Lower leg skin (tissue), 4 donors: ENCODE measurements at regions not wholly inside any gene's neighbourhood (a gene's known extent, or its start where the extent isn't known, plus 50 kb on each side); places are given as distances from the start of the nearest gene placed in this dataset.
A peak's percentile ranks its signal among the peaks of the same experiment; 100 is the strongest.

Experiments used
- DNase-seq, 2 donors: peaks; one replicate each; pipeline ENCODE4 v3.0.0-alpha.2; 2019; ENCODE audit warnings: low spot score in 2 of 2
- H3K4me3 ChIP-seq: fragments of 200-600 bp; sonication (generic); 2 replicates; pipeline ENCODE4 v1.5.1; 2017; ENCODE audit warnings: mild to moderate bottlenecking, low read depth; ENCODE audit not compliant: poor library complexity, severe bottlenecking
- CTCF ChIP-seq, 3 donors: fragments of 450-650 bp; IDR thresholded peaks; one replicate each; pipeline ENCODE4 v1.5.1; 2016; ENCODE audit warnings: antibody characterized with exemption in 3 of 3, mild to moderate bottlenecking in 3 of 3, moderate library complexity in 2 of 3
- POLR2A ChIP-seq, 2 donors: fragments of 450-650 bp; IDR thresholded peaks; one replicate each; pipeline ENCODE4 v1.6.1; 2016 to 2017; ENCODE audit warnings: antibody characterized with exemption in 2 of 2, mild to moderate bottlenecking in 1 of 2, moderate library complexity in 1 of 2
- WGBS, 2 donors: methylation state at CpG; one replicate each; pipeline ENCODE4 v1.1.5; 2018; 5-methylcytosine and 5-hydroxymethylcytosine counted together
- intact Hi-C: fragments of 100-400 bp; cut with DNase I; formaldehyde crosslinking; loops from one replicate; pipeline ENCODE4 v1.15.0; 2023; ENCODE audit warnings: low total_unique reads

GRCh38 chr14:56414236-56414635, 165.4 kb upstream of the TMEM260 start:
- TF ChIP-seq POLR2A (IDR thresholded peaks at IDR 0.05) = no peak
- no peak for TF ChIP-seq CTCF (IDR thresholded peaks at IDR 0.05)
- H3K4me3 ChIP-seq = no peak overlapping the region
- WGBS, 2 donors = 91 to 97% methylated on average over 3 of the region's 3 CpGs
- no peak for DNase-seq
- intact Hi-C loops = no loop called here

DNA sequence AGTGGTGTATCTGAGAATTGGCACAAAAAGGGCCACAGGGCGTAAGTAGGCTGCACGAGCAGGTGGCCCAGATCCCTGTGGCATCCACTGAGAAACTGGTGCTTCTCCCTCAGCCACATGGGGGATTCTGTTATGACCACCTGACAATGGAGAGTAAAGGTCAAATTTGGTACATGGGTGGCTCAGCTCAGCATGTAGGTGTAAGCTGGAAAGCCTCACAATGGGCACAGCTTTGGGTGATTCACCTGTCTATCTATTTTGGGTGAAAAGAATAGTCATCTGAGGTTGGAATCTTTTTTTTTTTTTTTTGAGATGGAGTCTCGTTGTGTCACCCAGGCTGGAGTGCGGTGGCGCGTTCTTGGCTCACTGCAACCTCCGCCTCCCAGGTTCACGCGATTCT, 163.4 kb upstream of the TMEM260 start:
- intact Hi-C loops = no loop called here
- DNase-seq = no peak
- 95 to 97% methylated on average over 9 of the region's 9 CpGs for WGBS, 2 donors
- TF ChIP-seq CTCF (IDR thresholded peaks at IDR 0.05) = no peak
- no peak for TF ChIP-seq POLR2A (IDR thresholded peaks at IDR 0.05)
- H3K4me3 ChIP-seq = no peak overlapping the region

DNA sequence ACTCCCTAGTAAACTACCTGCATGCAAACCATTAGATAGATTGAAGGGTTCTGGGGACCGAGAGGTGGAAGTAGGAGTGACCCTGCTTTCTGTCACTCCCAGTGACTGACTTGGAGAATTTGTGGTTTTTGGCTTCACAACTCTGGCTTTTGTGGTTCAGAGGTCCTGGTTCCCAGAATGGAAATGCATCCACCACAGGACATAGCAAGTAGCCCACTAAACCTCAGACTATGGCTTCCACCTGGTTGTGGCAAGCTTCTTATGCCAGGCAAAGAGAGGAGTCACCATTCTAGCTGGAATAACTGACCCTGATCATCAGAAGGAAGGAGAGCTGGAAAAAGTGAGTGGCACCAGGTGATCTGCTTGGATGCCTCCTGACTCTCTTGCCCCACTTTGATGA, 162.4 kb upstream of the TMEM260 start:
- TF ChIP-seq POLR2A (IDR thresholded peaks at IDR 0.05) = no peak
- no peak for TF ChIP-seq CTCF (IDR thresholded peaks at IDR 0.05)
- 75 to 92% methylated on average over 1 of the region's 1 CpG for WGBS, 2 donors
- DNase-seq = no peak
- H3K4me3 ChIP-seq = no peak overlapping the region
- intact Hi-C loops = no loop called here

- no peak for DNase-seq
- intact Hi-C loops = no loop called here
- H3K4me3 ChIP-seq = no peak overlapping the region
- TF ChIP-seq POLR2A (IDR thresholded peaks at IDR 0.05) (no peak), CTCF (IDR thresholded peaks at IDR 0.05) (no peak)
- 85 to 86% methylated on average over 1 of the region's 1 CpG for WGBS, 2 donors
These were observed 159.8 kb upstream of the TMEM260 start for GRCh38 chr14:56419750-56420149.

DNA sequence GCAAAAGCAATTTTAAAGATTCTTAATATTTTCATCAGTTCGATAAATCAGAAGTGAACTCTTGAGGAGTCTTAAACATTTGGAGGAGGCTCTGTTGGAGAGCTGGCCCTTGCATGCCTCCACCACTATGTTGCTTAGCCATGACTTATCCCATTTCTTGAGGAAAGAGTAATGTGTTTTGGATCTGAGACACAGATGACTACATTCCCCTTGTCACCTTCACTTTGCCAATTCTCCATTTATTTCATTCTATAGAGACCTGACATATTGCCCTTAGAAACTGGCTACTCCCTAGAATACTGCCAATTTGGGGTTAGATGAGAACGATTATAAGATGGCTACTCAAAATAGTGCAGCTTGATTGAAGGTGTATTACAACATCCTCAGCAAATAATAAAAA, 157.4 kb upstream of the TMEM260 start:
- H3K4me3 ChIP-seq = no peak overlapping the region
- no peak for DNase-seq
- WGBS, 2 donors = 61 to 64% methylated on average over 2 of the region's 2 CpGs
- TF ChIP-seq CTCF (IDR thresholded peaks at IDR 0.05) (no peak), POLR2A (IDR thresholded peaks at IDR 0.05) (no peak)
- intact Hi-C loops = no loop called here

- intact Hi-C loops = no loop called here
- TF ChIP-seq CTCF (IDR thresholded peaks at IDR 0.05) = no peak
- no peak for TF ChIP-seq POLR2A (IDR thresholded peaks at IDR 0.05)
- no peak overlapping the region for H3K4me3 ChIP-seq
- peak; percentile 52 to 78 for DNase-seq
- WGBS, 2 donors = 0% methylated on average over 1 of the region's 1 CpG
These were observed 156.8 kb upstream of the TMEM260 start for GRCh38 chr14:56422703-56423213.
